Stimulated activated CD4-positive, alpha-beta T cell treated with anti-CD3 and anti-CD28 coated beads, Interleukin-2, amount 100 ng/mL, for 4 hours (primary cell): ENCODE measurements at regions not wholly inside any gene's neighbourhood (a gene's known extent, or its start where the extent isn't known, plus 50 kb on each side); places are given as distances from the start of the nearest gene placed in this dataset.
"Not testable (repeated sequence)": the region's sequence is repeated elsewhere in the genome, so short reads cannot be mapped to it uniquely, and the experiment has no call there.

Source experiments
- DNase-seq: peaks from one replicate; pipeline ENCODE4 v3.0.0-alpha.2; 2020; ENCODE audit warnings: low read depth

GRCh38 chr9:40097992-40098391 lies 742.5 kb downstream of the SPATA31A1 start:
- not testable (repeated sequence) for DNase-seq

- peak; percentile 3 for DNase-seq
These were observed 750.7 kb downstream of the SPATA31A1 start for GRCh38 chr9:40106003-40106782.

- not testable (repeated sequence) for DNase-seq
These were observed 751.3 kb downstream of the SPATA31A1 start for GRCh38 chr9:40106783-40107248.

- not testable (repeated sequence) for DNase-seq
These were observed 751.8 kb downstream of the SPATA31A1 start for GRCh38 chr9:40107251-40107650.

GRCh38 chr9:40108465-40108864 lies 753.0 kb downstream of the SPATA31A1 start:
- DNase-seq, result not testable (repeated sequence)

GRCh38 chr9:40110751-40111150 lies 755.3 kb downstream of the SPATA31A1 start:
- DNase-seq, result not testable (repeated sequence)

GRCh38 chr9:40111571-40111970 lies 756.1 kb downstream of the SPATA31A1 start:
- not testable (repeated sequence) for DNase-seq

- DNase-seq, result not testable (repeated sequence)
These were observed 775.1 kb downstream of the SPATA31A1 start for GRCh38 chr9:40130598-40130997.

- not testable (repeated sequence) for DNase-seq
These were observed 813.7 kb downstream of the SPATA31A1 start for GRCh38 chr9:40169204-40169603.

GRCh38 chr9:40173316-40173715 lies 817.8 kb downstream of the SPATA31A1 start:
- not testable (repeated sequence) for DNase-seq

GRCh38 chr9:40174035-40174434 lies 818.6 kb downstream of the SPATA31A1 start:
- DNase-seq, result not testable (repeated sequence)

GRCh38 chr9:40177403-40177802 lies 821.9 kb downstream of the SPATA31A1 start:
- not testable (repeated sequence) for DNase-seq

- DNase-seq, result not testable (repeated sequence)
These were observed 835.9 kb downstream of the SPATA31A1 start for GRCh38 chr9:40191403-40191802.

GRCh38 chr9:40192162-40192561 lies 836.7 kb downstream of the SPATA31A1 start:
- DNase-seq, result not testable (repeated sequence)

GRCh38 chr9:40196165-40196714 lies 840.8 kb downstream of the SPATA31A1 start:
- not testable (repeated sequence) for DNase-seq

GRCh38 chr9:40196803-40197202 lies 841.3 kb downstream of the SPATA31A1 start:
- not testable (repeated sequence) for DNase-seq

- not testable (repeated sequence) for DNase-seq
These were observed 866.2 kb downstream of the SPATA31A1 start for GRCh38 chr9:40221596-40222233.

- DNase-seq, result not testable (repeated sequence)
These were observed 867.2 kb downstream of the SPATA31A1 start for GRCh38 chr9:40222617-40223200.

GRCh38 chr9:40223353-40223752 lies 867.9 kb downstream of the SPATA31A1 start:
- DNase-seq, result not testable (repeated sequence)
